GM12878 (cell line): ENCODE measurements at regions not wholly inside any gene's neighbourhood (a gene's known extent, or its start where the extent isn't known, plus 50 kb on each side); places are given as distances from the start of the nearest gene placed in this dataset.

Experiments used
- ATAC-seq: fragments of 200-7000 bp; cut with Tn5 transposase; 3 replicates; pipeline ENCODE4 v1.9.1; 2020; ENCODE audit warnings: mild to moderate bottlenecking, moderate library complexity
- BruUV-seq: library from RNA; stranded (reverse); fragments of 400-500 nt; replicated peaks from 2 replicates; lab custom pipeline; 2021; lab: Mats Ljungman, UMichigan
- CTCF ChIA-PET: fragments of 300-600 bp; sonication (Branson Sonifier 250); formaldehyde crosslinking; extraction: SDS; loops from one replicate; lab custom pipeline; 2021; ENCODE audit warnings: inconsistent platforms; lab: Yijun Ruan, JAX
- POLR2A ChIA-PET: fragments of 350-600 bp; formaldehyde crosslinking; extraction: SDS; loops from one replicate; lab custom pipeline; 2021; ENCODE audit warnings: inconsistent platforms; lab: Charles Lee
- RAD21 ChIA-PET: fragments of 300-600 bp; sonication (Branson Sonifier 250); formaldehyde crosslinking; loops from one replicate; lab custom pipeline; 2023; ENCODE audit warnings: antibody characterized with exemption; ENCODE audit not compliant: unreplicated experiment; lab: Charles Lee
- SMC1A ChIA-PET: fragments of 300-600 bp; sonication (Branson Sonifier 250); formaldehyde crosslinking; loops from one replicate; lab custom pipeline; 2023; ENCODE audit not compliant: unreplicated experiment, uncharacterized antibody; lab: Charles Lee
- DNase-seq: peaks from one replicate; pipeline ENCODE4 v3.0.0-alpha.2; 2011; ENCODE audit warnings: low read depth, low spot score
- FAIRE-seq: peaks from 3 replicates; lab custom pipeline; 2011; peaks lifted over from hg19 to GRCh38; lab: Jason Lieb, UNC
- H2AFZ ChIP-seq: 2 replicates; pipeline ENCODE4 v1.6.0; 2011; ENCODE audit warnings: low read depth, low read length, control low read depth; ENCODE audit not compliant: control insufficient read depth
- H3K27ac ChIP-seq: 2 replicates; pipeline ENCODE4 v1.5.1; 2011; ENCODE audit warnings: control low read depth; ENCODE audit not compliant: control insufficient read depth, insufficient read depth
- H3K27me3 ChIP-seq, 2 experiments: replicated peaks in 1 of 2; 2 replicates each; pipeline versions ENCODE4 v1.6.0 to v1.6.1; 2011; ENCODE audit warnings: low read length in 1 of 2; ENCODE audit not compliant: control insufficient read depth in 2 of 2, insufficient read depth in 2 of 2
- H3K36me3 ChIP-seq, 2 experiments: 2 replicates each; pipeline ENCODE4 v1.5.1; 2011; ENCODE audit warnings: low read length in 1 of 2; ENCODE audit not compliant: control insufficient read depth in 2 of 2, insufficient read depth in 2 of 2
- H3K4me1 ChIP-seq: 2 replicates; pipeline ENCODE4 v1.6.1; 2011; ENCODE audit warnings: mild to moderate bottlenecking, low read length, moderate library complexity, mixed read lengths; ENCODE audit not compliant: control insufficient read depth, insufficient read depth
- H3K4me2 ChIP-seq: 2 replicates; pipeline ENCODE4 v1.6.0; 2011; ENCODE audit warnings: control low read depth; ENCODE audit not compliant: control insufficient read depth, insufficient read depth
- H3K4me3 ChIP-seq: fragments of 200-600 bp; sonication (generic); 2 replicates; pipeline ENCODE4 v1.5.1; 2016
- H3K79me2 ChIP-seq: 2 replicates; pipeline ENCODE4 v1.6.0; 2011; ENCODE audit warnings: low read length; ENCODE audit not compliant: control insufficient read depth, insufficient read depth
- H3K9ac ChIP-seq: 2 replicates; pipeline ENCODE4 v1.8.0; 2011; ENCODE audit warnings: low read length, control low read depth, mixed read lengths; ENCODE audit not compliant: control insufficient read depth, insufficient read depth
- H3K9me3 ChIP-seq: replicated peaks from 3 replicates; pipeline ENCODE4 v1.5.1; 2011; ENCODE audit warnings: mild to moderate bottlenecking, low read length; ENCODE audit not compliant: control insufficient read depth, insufficient read depth
- H4K20me1 ChIP-seq: 2 replicates; pipeline ENCODE4 v1.6.0; 2011; ENCODE audit not compliant: control insufficient read depth, insufficient read depth
- ATF7 ChIP-seq: fragments of 450-650 bp; IDR thresholded peaks from 2 replicates; pipeline ENCODE4 v1.6.1; 2016; ENCODE audit warnings: low read depth, mild to moderate bottlenecking
- CHD1 ChIP-seq: IDR thresholded peaks from 2 replicates; pipeline ENCODE4 v1.6.1; 2012; ENCODE audit warnings: low read depth, low read length, improper control_type of control experiment
- EP300 ChIP-seq, 2 experiments: fragments of 150-350 bp in 1 of 2; IDR thresholded peaks; 2 replicates each; pipeline ENCODE4 v1.6.1; 2011 to 2012; ENCODE audit warnings: low read depth in 2 of 2, low read length in 2 of 2, borderline replicate concordance in 1 of 2, improper control_type of control experiment in 1 of 2, inconsistent platforms in 1 of 2; ENCODE audit not compliant: control insufficient read depth in 1 of 2
- FOS ChIP-seq: IDR thresholded peaks from 3 replicates; pipeline ENCODE4 v1.6.1; 2011; ENCODE audit warnings: borderline replicate concordance; ENCODE audit not compliant: insufficient read length; ENCODE audit errors: extremely low read depth
- FOXM1 ChIP-seq: IDR thresholded peaks from 2 replicates; pipeline ENCODE4 v1.6.1; 2012; ENCODE audit warnings: low read depth, mild to moderate bottlenecking, inconsistent platforms, low read length, moderate library complexity
- GATAD2B ChIP-seq: fragments of 450-650 bp; conservative IDR thresholded peaks from 2 replicates; pipeline ENCODE4 v1.6.1; 2017; ENCODE audit warnings: low read depth, mild to moderate bottlenecking, moderate library complexity
- HDGF ChIP-seq: fragments of 450-650 bp; IDR thresholded peaks from 2 replicates; pipeline ENCODE4 v1.6.1; 2016; ENCODE audit warnings: antibody characterized with exemption
- IKZF1 ChIP-seq: fragments of 450-650 bp; conservative IDR thresholded peaks from 2 replicates; pipeline ENCODE4 v1.6.1; 2017; ENCODE audit warnings: antibody characterized with exemption, mild to moderate bottlenecking
- NFXL1 ChIP-seq: fragments of 450-650 bp; IDR thresholded peaks from 2 replicates; pipeline ENCODE4 v1.6.1; 2017; ENCODE audit warnings: antibody characterized with exemption, mild to moderate bottlenecking, borderline replicate concordance
- TARDBP ChIP-seq: IDR thresholded peaks from 2 replicates; pipeline ENCODE4 v1.6.1; 2016; ENCODE audit warnings: borderline replicate concordance
- ZNF622 ChIP-seq: fragments of 450-650 bp; IDR thresholded peaks from 2 replicates; pipeline ENCODE4 v1.6.1; 2017; ENCODE audit warnings: mild to moderate bottlenecking, inconsistent platforms
- ZSCAN29 ChIP-seq: fragments of 450-650 bp; IDR thresholded peaks from 2 replicates; pipeline ENCODE4 v1.6.1; 2017; ENCODE audit warnings: mild to moderate bottlenecking, moderate library complexity
- WGBS: methylation state at CpG from one replicate; pipeline ENCODE4 v1.1.6; 2016; ENCODE audit warnings: low lambda C conversion rate; ENCODE audit not compliant: insufficient replicate concordance, insufficient coverage; ENCODE audit errors: missing lambda C conversion rate; 5-methylcytosine and 5-hydroxymethylcytosine counted together
- in situ Hi-C: fragments of 300-500 bp; cut with MboI; formaldehyde crosslinking; loops from 9 replicates; pipeline ENCODE4 v1.14.3; 2018; ENCODE audit warnings: mixed read lengths
- intact Hi-C: fragments of 100-400 bp; cut with micrococcal nuclease; formaldehyde crosslinking; loops from one replicate; pipeline ENCODE4 v1.14.2; 2022; ENCODE audit not compliant: unreplicated experiment
- TF ChIP-seq, protein P1 (sequence below): IDR thresholded peaks from 2 replicates; pipeline ENCODE4 v1.6.1; 2012; ENCODE audit warnings: low read depth, low read length, improper control_type of control experiment

DNA sequence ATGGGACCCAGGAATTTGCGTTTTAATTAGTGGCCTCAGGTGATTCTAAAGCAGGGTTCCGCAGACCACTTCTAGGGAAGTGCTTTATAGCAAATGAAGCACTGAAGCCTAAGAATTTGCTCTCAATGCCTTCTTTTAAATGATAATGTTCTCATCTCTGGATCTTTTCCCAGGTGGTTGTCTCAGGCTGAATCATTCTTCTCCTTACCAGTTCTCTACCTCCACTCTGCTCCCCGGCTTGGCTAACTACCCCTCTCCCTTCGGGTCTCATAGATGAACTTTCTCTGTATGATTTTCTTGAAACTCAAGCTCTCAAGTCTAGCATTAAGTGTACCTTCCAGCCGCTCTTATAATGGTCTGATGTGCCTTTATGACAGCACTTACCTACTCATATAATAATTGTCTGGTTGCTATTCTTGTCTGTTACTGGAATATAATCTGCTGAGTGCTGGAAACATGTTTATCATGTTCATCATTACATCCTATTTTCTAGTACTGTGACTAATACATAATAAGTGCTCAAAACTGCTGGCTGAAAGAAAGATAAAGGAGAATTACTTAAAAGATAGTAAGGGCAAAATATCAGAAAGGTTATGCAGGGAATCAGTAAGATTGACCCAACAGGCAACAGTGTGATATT lies 195.9 kb upstream of the SESN3 start:
- in situ Hi-C loops = no loop called here
- intact Hi-C loops = no loop called here

More for the DNA sequence above, 195.9 kb upstream of the SESN3 start:
- H4K20me1 ChIP-seq = no peaks in the 10 kb centered on the region
- ChIA-PET SMC1A (no interaction called here), CTCF (no interaction called here), POLR2A (no interaction called here), RAD21 (no interaction called here)
- no peaks in the 10 kb centered on the region for H3K9me3 ChIP-seq
- FAIRE-seq (no peak), ATAC-seq (no peak), DNase-seq (no peak)
- no peak overlapping the region for H3K4me3 ChIP-seq
- no peaks in the 10 kb centered on the region for H3K4me1 ChIP-seq
- no peaks in the 10 kb centered on the region for H3K36me3 ChIP-seq
- BruUV-seq = no TSS peak
- no peaks in the 10 kb centered on the region; a peak in 1 of 4 replicates for H3K27me3 ChIP-seq
- H3K79me2 ChIP-seq = no peaks in the 10 kb centered on the region
- no peak overlapping the region for H3K4me2 ChIP-seq
- no peak for TF ChIP-seq ZNF622
- TF ChIP-seq EP300 (IDR thresholded peaks at IDR 0.05; ENCODE audit: borderline replicate concordance in 1 of 2, control insufficient read depth in 1 of 2, low read depth in 2 of 2, low read length in 2 of 2) = no peak
- TF ChIP-seq HDGF = no peak
- TF ChIP-seq ATF7 = no peak
- TF ChIP-seq GATAD2B = no peak
- TF ChIP-seq CHD1 = no peak
- TF ChIP-seq ZSCAN29 = no peak
- no peak for TF ChIP-seq IKZF1
- no peak for TF ChIP-seq NFXL1
- TF ChIP-seq FOS = no peak
- no peak for TF ChIP-seq TARDBP
- TF ChIP-seq, protein P1, sequence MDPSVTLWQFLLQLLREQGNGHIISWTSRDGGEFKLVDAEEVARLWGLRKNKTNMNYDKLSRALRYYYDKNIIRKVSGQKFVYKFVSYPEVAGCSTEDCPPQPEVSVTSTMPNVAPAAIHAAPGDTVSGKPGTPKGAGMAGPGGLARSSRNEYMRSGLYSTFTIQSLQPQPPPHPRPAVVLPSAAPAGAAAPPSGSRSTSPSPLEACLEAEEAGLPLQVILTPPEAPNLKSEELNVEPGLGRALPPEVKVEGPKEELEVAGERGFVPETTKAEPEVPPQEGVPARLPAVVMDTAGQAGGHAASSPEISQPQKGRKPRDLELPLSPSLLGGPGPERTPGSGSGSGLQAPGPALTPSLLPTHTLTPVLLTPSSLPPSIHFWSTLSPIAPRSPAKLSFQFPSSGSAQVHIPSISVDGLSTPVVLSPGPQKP = no peak
- no peak for TF ChIP-seq FOXM1
- 36% methylated on average over 5 of the region's 5 CpGs for WGBS
- no peak overlapping the region for H3K27ac ChIP-seq
- H3K9ac ChIP-seq = no peak overlapping the region
- no peak overlapping the region for H2AFZ ChIP-seq
